HCT116 (cell line): ENCODE measurements at regions not wholly inside any gene's neighbourhood (a gene's known extent, or its start where the extent isn't known, plus 50 kb on each side); places are given as distances from the start of the nearest gene placed in this dataset.

Experiments
- ATAC-seq: fragments of 200-7000 bp; cut with Tn5 transposase; 2 replicates; pipeline ENCODE4 v1.9.1; 2020; ENCODE audit warnings: mild to moderate bottlenecking, moderate library complexity
- BruUV-seq: library from RNA; stranded (reverse); fragments of 400-500 nt; replicated peaks from 2 replicates; lab custom pipeline; 2021; lab: Mats Ljungman, UMichigan
- CTCF ChIA-PET: fragments of 300-600 bp; sonication (Branson Sonifier 250); formaldehyde crosslinking; loops from one replicate; lab custom pipeline; 2021; ENCODE audit warnings: antibody characterized with exemption; lab: Charles Lee
- POLR2A ChIA-PET: fragments of 300-600, 350-600 bp; sonication (Branson Sonifier 250); formaldehyde crosslinking; loops from one replicate; lab custom pipeline; 2021; ENCODE audit warnings: antibody characterized with exemption; lab: Charles Lee
- RAD21 ChIA-PET, 2 experiments: fragments of 300-600 bp; sonication (Branson Sonifier 250); formaldehyde crosslinking; loops; one replicate each; lab custom pipeline; 2023; ENCODE audit warnings: low total read pairs in 2 of 2; ENCODE audit not compliant: uncharacterized antibody in 2 of 2, unreplicated experiment in 2 of 2, low non-redundant PET in 1 of 2; lab: Charles Lee
- DNase-seq: peaks from one replicate; pipeline ENCODE4 v3.0.0-alpha.2; 2010; ENCODE audit warnings: low read depth, low spot score
- H2AFZ ChIP-seq: fragments of 200-600 bp; shearing (Covaris generic), sonication (generic); 2 replicates; pipeline ENCODE4 v1.6.1; 2017; ENCODE audit warnings: low read depth, mixed run types, mixed read lengths, antibody characterized with exemption, low read length; ENCODE audit not compliant: poor library complexity, severe bottlenecking
- H3K27ac ChIP-seq: 2 replicates; pipeline ENCODE4 v1.5.1; 2012; ENCODE audit warnings: low read depth, low read length
- H3K27me3 ChIP-seq: fragments of 200-600 bp; sonication (generic); 2 replicates; pipeline ENCODE4 v1.6.1; 2016; ENCODE audit warnings: mixed run types, low read length, mixed read lengths; ENCODE audit not compliant: insufficient read depth
- H3K36me3 ChIP-seq, 2 experiments: fragments of 200-500 bp in 1 of 2; fragments of 200-600 bp in 1 of 2; sonication (Bioruptor generic) in 1 of 2; sonication (generic) in 1 of 2; 2 replicates each; pipeline versions ENCODE4 v1.5.1 to v1.6.1; 2014 to 2016; ENCODE audit warnings: low read length in 2 of 2, inconsistent platforms in 1 of 2, mixed read lengths in 1 of 2, mixed run types in 1 of 2; ENCODE audit not compliant: insufficient read depth in 2 of 2, control insufficient read depth in 1 of 2
- H3K4me1 ChIP-seq, 2 experiments: fragments of 200-600 bp in 1 of 2; sonication (generic) in 1 of 2; 2 replicates each; pipeline versions ENCODE4 v1.5.1 to v1.6.1; 2012 to 2017; ENCODE audit warnings: low read length in 2 of 2, inconsistent platforms in 1 of 2, mild to moderate bottlenecking in 1 of 2, mixed read lengths in 1 of 2, mixed run types in 1 of 2, moderate library complexity in 1 of 2; ENCODE audit not compliant: insufficient read depth in 2 of 2, control insufficient read depth in 1 of 2
- H3K4me2 ChIP-seq: fragments of 200-600 bp; sonication (generic); 2 replicates; pipeline ENCODE4 v1.6.1; 2017; ENCODE audit warnings: mixed run types, low read length, mixed read lengths
- H3K4me3 ChIP-seq, 2 experiments: fragments of 200-600 bp in 1 of 2; sonication (generic) in 1 of 2; replicated peaks in 1 of 2; 2 replicates each; pipeline ENCODE4 v1.5.1; 2011 to 2016; ENCODE audit warnings: low read length in 2 of 2, control low read depth in 1 of 2, low read depth in 1 of 2, mild to moderate bottlenecking in 1 of 2, mixed read lengths in 1 of 2, mixed run types in 1 of 2
- H3K79me2 ChIP-seq: fragments of 200-600 bp; sonication (generic); 2 replicates; pipeline ENCODE4 v1.6.1; 2017; ENCODE audit warnings: mild to moderate bottlenecking, mixed run types, low read length, moderate library complexity, mixed read lengths; ENCODE audit not compliant: insufficient read depth
- H3K9ac ChIP-seq: fragments of 200-600 bp; sonication (generic); 2 replicates; pipeline ENCODE4 v1.6.1; 2016; ENCODE audit warnings: low read length, mixed read lengths
- H3K9me2 ChIP-seq: fragments of 200-600 bp; sonication (generic), shearing (Covaris generic); 2 replicates; pipeline ENCODE4 v1.6.1; 2017; ENCODE audit warnings: mixed run types, mild to moderate bottlenecking, moderate library complexity; ENCODE audit not compliant: insufficient read depth
- H3K9me3 ChIP-seq, 2 experiments: fragments of 200-500 bp in 1 of 2; fragments of 200-600 bp in 1 of 2; sonication (Bioruptor generic) in 1 of 2; sonication (generic) in 1 of 2; 2 replicates each; pipeline ENCODE4 v1.6.1; 2014 to 2017; ENCODE audit warnings: low read length in 2 of 2, mixed read lengths in 2 of 2, inconsistent platforms in 1 of 2, low read depth in 1 of 2, mild to moderate bottlenecking in 1 of 2, mixed run types in 1 of 2, moderate library complexity in 1 of 2; ENCODE audit not compliant: control insufficient read depth in 1 of 2, insufficient read depth in 1 of 2
- H4K20me1 ChIP-seq: fragments of 200-600 bp; sonication (generic), shearing (Covaris generic); 2 replicates; pipeline ENCODE4 v1.6.1; 2017; ENCODE audit warnings: mixed run types, mild to moderate bottlenecking, moderate library complexity; ENCODE audit not compliant: insufficient read depth
- CTCF ChIP-seq, 3 experiments: fragments of 200-600 bp in 1 of 3; sonication (generic) in 1 of 3; IDR thresholded peaks in 2 of 3; conservative IDR thresholded peaks in 1 of 3; 2 replicates each; pipeline ENCODE4 v1.5.1; 2012 to 2017; ENCODE audit warnings: low read depth in 2 of 3, low read length in 2 of 3, antibody characterized with exemption in 1 of 3, borderline replicate concordance in 1 of 3, control low read depth in 1 of 3, mild to moderate bottlenecking in 1 of 3, mixed read lengths in 1 of 3, mixed run types in 1 of 3, moderate library complexity in 1 of 3; ENCODE audit not compliant: insufficient read depth in 1 of 3
- EZH2 ChIP-seq: fragments of 200-600 bp; sonication (generic); IDR thresholded peaks from 2 replicates; pipeline ENCODE4 v1.6.1; 2017; ENCODE audit warnings: antibody characterized with exemption, mixed run types
- EZH2phosphoT487 ChIP-seq: fragments of 200-600 bp; IDR thresholded peaks from 2 replicates; pipeline ENCODE4 v1.6.1; 2018; ENCODE audit warnings: antibody characterized with exemption, borderline replicate concordance
- FOSL1 ChIP-seq: IDR thresholded peaks from 2 replicates; pipeline ENCODE4 v1.6.1; 2012; ENCODE audit warnings: low read depth
- JUND ChIP-seq: IDR thresholded peaks from 2 replicates; pipeline ENCODE4 v1.6.1; 2012
- POLR2A ChIP-seq: IDR thresholded peaks from 2 replicates; pipeline ENCODE4 v1.7.0; 2011; ENCODE audit warnings: borderline replicate concordance; ENCODE audit not compliant: insufficient read depth, insufficient read length; ENCODE audit errors: extremely low read depth
- POLR2AphosphoS5 ChIP-seq: IDR thresholded peaks from 2 replicates; pipeline ENCODE4 v1.6.1; 2011; ENCODE audit warnings: mild to moderate bottlenecking, low read depth, low read length, moderate library complexity
- REST ChIP-seq: IDR thresholded peaks from 2 replicates; pipeline ENCODE4 v1.6.1; 2012; ENCODE audit warnings: low read depth
- SIN3A ChIP-seq: IDR thresholded peaks from 2 replicates; pipeline ENCODE4 v1.6.1; 2012; ENCODE audit warnings: low read depth
- YY1 ChIP-seq: IDR thresholded peaks from 2 replicates; pipeline ENCODE4 v1.6.1; 2011; ENCODE audit warnings: low read length, low read depth, moderate library complexity, mild to moderate bottlenecking; ENCODE audit not compliant: insufficient replicate concordance; ENCODE audit errors: extremely low read depth
- ZNF274 ChIP-seq: fragments of 200-500 bp; sonication (Bioruptor generic); IDR thresholded peaks from 2 replicates; pipeline ENCODE4 v1.6.1; 2014; ENCODE audit warnings: mild to moderate bottlenecking, low read depth, low read length, inconsistent platforms
- intact Hi-C: fragments of 100-400 bp; cut with micrococcal nuclease; formaldehyde crosslinking; loops from 2 replicates; pipeline ENCODE4 v1.10.0; 2022
- TF ChIP-seq, protein P1 (sequence below): IDR thresholded peaks from 2 replicates; pipeline ENCODE4 v1.6.1; 2011; ENCODE audit warnings: mild to moderate bottlenecking, low read length, moderate library complexity; ENCODE audit not compliant: insufficient replicate concordance; ENCODE audit errors: extremely low read depth
- TF ChIP-seq, protein P2 (sequence below): IDR thresholded peaks from 2 replicates; pipeline ENCODE4 v1.6.1; 2012

GRCh38 chr3:24881239-24881638, 386.6 kb upstream of the THRB start:
- POLR2A ChIA-PET = no interaction called here
- no peak overlapping the region for H3K27ac ChIP-seq
- DNase-seq = no peak
- no peak overlapping the region for H2AFZ ChIP-seq
- RAD21 ChIA-PET = no interaction called here
- no peaks in the 10 kb centered on the region for H3K36me3 ChIP-seq
- no peaks in the 10 kb centered on the region for H3K9me3 ChIP-seq
- no peaks in the 10 kb centered on the region for H3K9me2 ChIP-seq
- TF ChIP-seq SIN3A (no peak), CTCF (IDR thresholded peaks at IDR 0.05 in 2 of 3, conservative IDR thresholded peaks at IDR 0.05 in 1 of 3; ENCODE audit: borderline replicate concordance in 1 of 3, insufficient read depth in 1 of 3, low read depth in 2 of 3, low read length in 2 of 3) (no peak)
- peaks cover 5% of the 10 kb centered on the region for H3K27me3 ChIP-seq
- H3K4me1 ChIP-seq = no peaks in the 10 kb centered on the region
- H3K9ac ChIP-seq = no peak overlapping the region
- intact Hi-C loops = no loop called here
- CTCF ChIA-PET = no interaction called here
- no peak for ATAC-seq
- no peak overlapping the region for H3K4me3 ChIP-seq
- BruUV-seq = no TSS peak
- no peak overlapping the region for H3K4me2 ChIP-seq
- no peaks in the 10 kb centered on the region for H4K20me1 ChIP-seq
- no peaks in the 10 kb centered on the region for H3K79me2 ChIP-seq

- Histone ChIP-seq H3K27me3 (no peaks in the 10 kb centered on the region; the same call in 1 of the 2 replicates), H3K4me3 (no peak overlapping the region), H3K9me3 (no peaks in the 10 kb centered on the region), H3K36me3 (no peaks in the 10 kb centered on the region), H3K79me2 (no peaks in the 10 kb centered on the region), H4K20me1 (no peaks in the 10 kb centered on the region), H2AFZ (no peak overlapping the region), H3K27ac (no peak overlapping the region), H3K9ac (no peak overlapping the region), H3K4me1 (no peaks in the 10 kb centered on the region), H3K9me2 (no peaks in the 10 kb centered on the region), H3K4me2 (no peak overlapping the region)
- ATAC-seq (no peak), DNase-seq (no peak)
- intact Hi-C loops = no loop called here
- ChIA-PET POLR2A (no interaction called here), CTCF (no interaction called here), RAD21 (no interaction called here)
- no TSS peak for BruUV-seq
- no peak for TF ChIP-seq EZH2phosphoT487
- no peak for TF ChIP-seq POLR2A
- no peak for TF ChIP-seq POLR2AphosphoS5
- no peak for TF ChIP-seq ZNF274
- TF ChIP-seq, protein P1, sequence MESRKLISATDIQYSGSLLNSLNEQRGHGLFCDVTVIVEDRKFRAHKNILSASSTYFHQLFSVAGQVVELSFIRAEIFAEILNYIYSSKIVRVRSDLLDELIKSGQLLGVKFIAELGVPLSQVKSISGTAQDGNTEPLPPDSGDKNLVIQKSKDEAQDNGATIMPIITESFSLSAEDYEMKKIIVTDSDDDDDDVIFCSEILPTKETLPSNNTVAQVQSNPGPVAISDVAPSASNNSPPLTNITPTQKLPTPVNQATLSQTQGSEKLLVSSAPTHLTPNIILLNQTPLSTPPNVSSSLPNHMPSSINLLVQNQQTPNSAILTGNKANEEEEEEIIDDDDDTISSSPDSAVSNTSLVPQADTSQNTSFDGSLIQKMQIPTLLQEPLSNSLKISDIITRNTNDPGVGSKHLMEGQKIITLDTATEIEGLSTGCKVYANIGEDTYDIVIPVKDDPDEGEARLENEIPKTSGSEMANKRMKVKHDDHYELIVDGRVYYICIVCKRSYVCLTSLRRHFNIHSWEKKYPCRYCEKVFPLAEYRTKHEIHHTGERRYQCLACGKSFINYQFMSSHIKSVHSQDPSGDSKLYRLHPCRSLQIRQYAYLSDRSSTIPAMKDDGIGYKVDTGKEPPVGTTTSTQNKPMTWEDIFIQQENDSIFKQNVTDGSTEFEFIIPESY = no peak
- no peak for TF ChIP-seq FOSL1
- TF ChIP-seq, protein P2, sequence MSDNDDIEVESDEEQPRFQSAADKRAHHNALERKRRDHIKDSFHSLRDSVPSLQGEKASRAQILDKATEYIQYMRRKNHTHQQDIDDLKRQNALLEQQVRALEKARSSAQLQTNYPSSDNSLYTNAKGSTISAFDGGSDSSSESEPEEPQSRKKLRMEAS = no peak
- no peak for TF ChIP-seq JUND
- TF ChIP-seq YY1 = no peak
- TF ChIP-seq SIN3A = no peak
- no peak for TF ChIP-seq EZH2
- no peak for TF ChIP-seq REST
Observed at GRCh38 chr3:24886501-24886900, 391.9 kb upstream of the THRB start.
